ENCODE measurements at regions not wholly inside any gene's neighbourhood (a gene's known extent, or its start where the extent isn't known, plus 50 kb on each side); places are given as distances from the start of the nearest gene placed in this dataset.

DNA sequence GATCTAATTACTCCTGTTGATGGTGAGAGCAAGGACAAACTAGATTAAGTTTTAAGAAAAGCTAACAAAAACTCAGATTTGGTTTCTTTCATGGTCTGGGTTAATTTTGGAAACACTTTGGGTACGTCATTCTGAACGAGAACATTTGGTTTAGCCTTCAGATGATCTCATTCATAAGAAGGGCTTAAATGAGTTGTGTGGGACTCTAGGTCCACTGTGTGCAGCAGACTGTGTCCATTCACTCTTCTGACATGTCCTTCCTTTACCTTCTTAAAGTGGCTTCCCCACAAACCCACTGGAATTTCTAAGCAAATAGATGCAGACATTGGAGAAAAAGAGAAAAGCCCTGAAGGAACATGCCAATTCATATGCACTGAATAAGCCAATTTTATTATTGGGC is 96.8 kb downstream of the FBXO4 start:
- CTCF ChIA-PET, result no interaction called here
- H4K20me1 ChIP-seq (ENCODE audit: low read length), result no peaks in the 10 kb centered on the region
- H3K36me3 ChIP-seq (ENCODE audit: low read depth, low read length), result no peaks in the 10 kb centered on the region
- DNase-seq (peak; percentile 69), ATAC-seq (peak; percentile 65; the same call in 1 of the 2 replicates)
- H3K27me3 ChIP-seq (ENCODE audit: low read length), result peaks cover 4% of the 10 kb centered on the region; the same call in 1 of the 2 replicates
- no peaks in the 10 kb centered on the region for H3K79me2 ChIP-seq (ENCODE audit: low read length)
- TF ChIP-seq, protein P1, sequence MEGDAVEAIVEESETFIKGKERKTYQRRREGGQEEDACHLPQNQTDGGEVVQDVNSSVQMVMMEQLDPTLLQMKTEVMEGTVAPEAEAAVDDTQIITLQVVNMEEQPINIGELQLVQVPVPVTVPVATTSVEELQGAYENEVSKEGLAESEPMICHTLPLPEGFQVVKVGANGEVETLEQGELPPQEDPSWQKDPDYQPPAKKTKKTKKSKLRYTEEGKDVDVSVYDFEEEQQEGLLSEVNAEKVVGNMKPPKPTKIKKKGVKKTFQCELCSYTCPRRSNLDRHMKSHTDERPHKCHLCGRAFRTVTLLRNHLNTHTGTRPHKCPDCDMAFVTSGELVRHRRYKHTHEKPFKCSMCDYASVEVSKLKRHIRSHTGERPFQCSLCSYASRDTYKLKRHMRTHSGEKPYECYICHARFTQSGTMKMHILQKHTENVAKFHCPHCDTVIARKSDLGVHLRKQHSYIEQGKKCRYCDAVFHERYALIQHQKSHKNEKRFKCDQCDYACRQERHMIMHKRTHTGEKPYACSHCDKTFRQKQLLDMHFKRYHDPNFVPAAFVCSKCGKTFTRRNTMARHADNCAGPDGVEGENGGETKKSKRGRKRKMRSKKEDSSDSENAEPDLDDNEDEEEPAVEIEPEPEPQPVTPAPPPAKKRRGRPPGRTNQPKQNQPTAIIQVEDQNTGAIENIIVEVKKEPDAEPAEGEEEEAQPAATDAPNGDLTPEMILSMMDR (conservative IDR thresholded peaks at IDR 0.05; ENCODE audit: low read depth, low read length), result no peak
- no peak for TF ChIP-seq EZH2 (IDR thresholded peaks at IDR 0.05; ENCODE audit: low read length, unreplicated experiment)
- no peak for TF ChIP-seq EZH2phosphoT487 (IDR thresholded peaks at IDR 0.05; ENCODE audit: borderline replicate concordance, low read length)
- H3K9me3 ChIP-seq (ENCODE audit: low read length), result no peaks in the 10 kb centered on the region
- no peak overlapping the region for H2AFZ ChIP-seq (ENCODE audit: low read length)
- intact Hi-C loops (cut with micrococcal nuclease), result no loop called here
- H3K9me2 ChIP-seq (replicated peaks; ENCODE audit: low read length), result no peaks in the 10 kb centered on the region
- H3K4me2 ChIP-seq (ENCODE audit: low read length), result no peak overlapping the region; the same call in 1 of the 2 replicates
- H3K4me3 ChIP-seq (ENCODE audit: low read length), result no peak overlapping the region
- no peak overlapping the region for H3K27ac ChIP-seq (ENCODE audit: low read length)
- POLR2A ChIA-PET (ENCODE audit: unreplicated experiment), result no interaction called here
- H3K9ac ChIP-seq (ENCODE audit: low read length), result no peak overlapping the region
- peaks cover 20% of the 10 kb centered on the region for H3K4me1 ChIP-seq (ENCODE audit: insufficient read depth, low read length)
- no peaks in the 10 kb centered on the region for H3F3A ChIP-seq (ENCODE audit: low read length, unreplicated experiment)
- BruUV-seq (replicated peaks), result no TSS peak

DNA sequence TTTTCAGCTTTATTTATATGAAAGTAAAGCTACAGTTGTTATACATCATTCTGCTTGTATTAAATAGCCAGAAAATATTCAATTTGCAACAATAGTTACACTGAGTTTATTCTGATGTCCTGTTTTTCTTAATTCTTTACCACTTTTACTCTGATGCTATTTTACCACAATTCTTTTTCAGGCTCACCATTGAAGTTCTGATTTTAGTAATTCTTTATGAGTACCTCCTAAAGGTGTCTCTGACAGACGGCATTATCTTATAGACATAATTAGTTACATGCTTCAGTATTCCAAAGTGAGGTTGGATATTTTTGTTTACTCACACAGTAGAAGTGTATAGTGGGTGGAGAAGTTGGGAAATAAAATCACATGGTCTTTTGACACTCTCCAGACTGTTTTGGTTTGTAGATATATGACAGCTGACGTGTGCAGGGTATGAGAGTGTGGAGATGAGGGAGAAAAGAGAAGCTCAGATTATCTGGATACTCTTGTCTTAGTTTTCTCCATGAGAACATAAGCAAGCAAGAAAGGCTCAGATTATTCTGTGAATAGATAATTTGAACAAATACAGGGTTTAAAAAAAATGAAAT is 97.4 kb downstream of the FBXO4 start:
- no peak for ATAC-seq
- Histone ChIP-seq H3K27me3 (ENCODE audit: low read length) (peaks cover 6% of the 10 kb centered on the region; the same call in 1 of the 2 replicates), H3K4me1 (ENCODE audit: insufficient read depth, low read length) (peaks cover 20% of the 10 kb centered on the region), H3K79me2 (ENCODE audit: low read length) (no peaks in the 10 kb centered on the region), H2AFZ (ENCODE audit: low read length) (no peak overlapping the region), H3K9ac (ENCODE audit: low read length) (no peak overlapping the region), H4K20me1 (ENCODE audit: low read length) (no peaks in the 10 kb centered on the region), H3K27ac (ENCODE audit: low read length) (no peak overlapping the region), H3K4me2 (ENCODE audit: low read length) (no peak overlapping the region), H3K9me3 (ENCODE audit: low read length) (no peaks in the 10 kb centered on the region), H3F3A (ENCODE audit: low read length, unreplicated experiment) (no peaks in the 10 kb centered on the region), H3K36me3 (ENCODE audit: low read depth, low read length) (no peaks in the 10 kb centered on the region), H3K9me2 (replicated peaks; ENCODE audit: low read length) (no peaks in the 10 kb centered on the region), H3K4me3 (ENCODE audit: low read length) (no peak overlapping the region)
- intact Hi-C loops (cut with micrococcal nuclease), result no loop called here
- ChIA-PET CTCF (no interaction called here), POLR2A (ENCODE audit: unreplicated experiment) (no interaction called here)
- no peak for DNase-seq
- BruUV-seq (replicated peaks), result no TSS peak
- no peak for TF ChIP-seq EZH2 (IDR thresholded peaks at IDR 0.05; ENCODE audit: low read length, unreplicated experiment)
- TF ChIP-seq, protein P1 (conservative IDR thresholded peaks at IDR 0.05; ENCODE audit: low read depth, low read length), result no peak
- no peak for TF ChIP-seq EZH2phosphoT487 (IDR thresholded peaks at IDR 0.05; ENCODE audit: borderline replicate concordance, low read length)

DNA sequence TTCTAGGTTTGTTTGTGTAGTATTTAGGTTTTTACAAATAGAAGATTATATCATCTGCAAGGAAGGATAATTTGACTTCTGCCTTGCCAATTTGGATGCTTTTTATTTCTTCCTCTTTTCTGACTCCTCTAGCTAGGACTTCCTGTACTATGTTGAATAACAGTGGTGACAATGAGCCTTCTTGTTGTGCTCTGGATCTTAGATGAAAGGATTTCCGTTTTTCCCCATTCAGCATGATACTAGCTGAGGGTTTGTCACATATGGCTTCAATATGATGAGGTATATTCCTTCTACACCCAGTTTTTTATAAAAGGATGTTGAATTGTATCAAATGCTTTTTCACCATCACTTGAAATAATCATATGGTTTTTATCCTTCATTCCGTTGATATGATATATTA is 101.4 kb downstream of the FBXO4 start:
- H3K9me2 ChIP-seq (replicated peaks; ENCODE audit: low read length), result no peaks in the 10 kb centered on the region
- no peak overlapping the region for H3K9ac ChIP-seq (ENCODE audit: low read length)
- no peak overlapping the region for H3K27ac ChIP-seq (ENCODE audit: low read length)
- no peak for ATAC-seq
- peaks cover 9% of the 10 kb centered on the region for H3K4me1 ChIP-seq (ENCODE audit: insufficient read depth, low read length)
- no peak overlapping the region for H3K4me2 ChIP-seq (ENCODE audit: low read length)
- no peak for DNase-seq
- no TSS peak for BruUV-seq (replicated peaks)
- no peaks in the 10 kb centered on the region for H4K20me1 ChIP-seq (ENCODE audit: low read length)
- ChIA-PET POLR2A (ENCODE audit: unreplicated experiment) (no interaction called here), CTCF (no interaction called here)
- no peak overlapping the region for H3K4me3 ChIP-seq (ENCODE audit: low read length)
- no peaks in the 10 kb centered on the region for H3K79me2 ChIP-seq (ENCODE audit: low read length)
- peaks cover 6% of the 10 kb centered on the region; the same call in 1 of the 2 replicates for H3K27me3 ChIP-seq (ENCODE audit: low read length)
- no peak overlapping the region for H2AFZ ChIP-seq (ENCODE audit: low read length)
- no peaks in the 10 kb centered on the region for H3K36me3 ChIP-seq (ENCODE audit: low read depth, low read length)
- H3K9me3 ChIP-seq (ENCODE audit: low read length), result no peaks in the 10 kb centered on the region
- intact Hi-C loops (cut with micrococcal nuclease), result no loop called here
- no peaks in the 10 kb centered on the region for H3F3A ChIP-seq (ENCODE audit: low read length, unreplicated experiment)
- TF ChIP-seq EZH2 (IDR thresholded peaks at IDR 0.05; ENCODE audit: low read length, unreplicated experiment), result no peak
- TF ChIP-seq EZH2phosphoT487 (IDR thresholded peaks at IDR 0.05; ENCODE audit: borderline replicate concordance, low read length), result no peak
- TF ChIP-seq, protein P1 (conservative IDR thresholded peaks at IDR 0.05; ENCODE audit: low read depth, low read length), result no peak
